Parathyroid adenoma (tissue), 2 donors: ENCODE measurements at regions not wholly inside any gene's neighbourhood (a gene's known extent, or its start where the extent isn't known, plus 50 kb on each side); places are given as distances from the start of the nearest gene placed in this dataset.
A peak's percentile ranks its signal among the peaks of the same experiment; 100 is the strongest.

ENCODE experiments used
- H2AFZ ChIP-seq: fragments of 300-600 bp; sonication (generic); one replicate; pipeline ENCODE4 v1.7.0; 2017; ENCODE audit warnings: antibody characterized with exemption, mild to moderate bottlenecking
- H3K27ac ChIP-seq: fragments of 300-600 bp; sonication (generic); one replicate; pipeline ENCODE4 v1.7.0; 2017
- H3K27me3 ChIP-seq: fragments of 300-600 bp; sonication (generic); one replicate; pipeline ENCODE4 v1.7.0; 2017; ENCODE audit warnings: low read length; ENCODE audit not compliant: control insufficient read depth, insufficient read depth
- H3K36me3 ChIP-seq: fragments of 300-600 bp; sonication (generic); one replicate; pipeline ENCODE4 v1.7.0; 2017; ENCODE audit warnings: low read length; ENCODE audit not compliant: control insufficient read depth, insufficient read depth
- H3K4me1 ChIP-seq: fragments of 300-600 bp; sonication (generic); one replicate; pipeline ENCODE4 v1.7.0; 2017; ENCODE audit warnings: control low read depth
- H3K4me2 ChIP-seq: fragments of 300-600 bp; sonication (generic); one replicate; pipeline ENCODE4 v1.7.0; 2017; ENCODE audit warnings: low read length
- H3K4me3 ChIP-seq: fragments of 300-600 bp; sonication (generic); one replicate; pipeline ENCODE4 v1.7.0; 2017; ENCODE audit warnings: low read depth, low read length
- H3K79me2 ChIP-seq: fragments of 300-600 bp; sonication (generic); one replicate; pipeline ENCODE4 v1.7.0; 2017; ENCODE audit warnings: control low read depth
- H3K9ac ChIP-seq: fragments of 300-600 bp; sonication (generic); one replicate; pipeline ENCODE4 v1.7.0; 2017; ENCODE audit warnings: mild to moderate bottlenecking
- H3K9me3 ChIP-seq: fragments of 300-600 bp; sonication (generic); one replicate; pipeline ENCODE4 v1.7.0; 2017; ENCODE audit warnings: low read length; ENCODE audit not compliant: control insufficient read depth
- TF ChIP-seq, protein P1 (sequence below): fragments of 300-600 bp; sonication (generic); IDR thresholded peaks from one replicate; pipeline ENCODE4 v1.7.0; 2017; ENCODE audit warnings: antibody characterized with exemption, mild to moderate bottlenecking
- donor health status: primary hyperparathyroidism.

DNA sequence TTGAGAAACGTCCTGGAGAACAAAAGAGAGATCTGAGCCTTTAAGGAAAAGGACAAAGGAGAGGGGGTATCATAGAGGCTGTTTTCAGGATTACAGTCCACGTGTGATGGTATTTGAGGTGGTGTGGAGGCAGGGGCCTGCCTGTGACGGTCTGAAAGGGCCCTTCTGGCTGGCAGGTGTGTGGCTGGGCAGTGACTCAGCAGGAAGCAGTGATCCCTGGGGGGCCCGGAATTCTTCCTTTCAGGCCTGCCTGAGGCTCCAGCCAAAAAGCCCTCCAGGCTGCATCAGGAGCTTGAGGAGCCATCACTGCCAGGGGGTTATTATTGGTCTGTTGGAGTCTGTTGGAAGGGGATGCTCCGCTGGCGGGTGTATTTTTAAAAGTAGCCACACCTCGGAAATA lies 97.2 kb upstream of the TMEM18 start:
- Histone ChIP-seq H3K9ac (no peak overlapping the region), H3K4me3 (no peak overlapping the region), H3K36me3 (no peaks in the 10 kb centered on the region), H3K27ac (no peak overlapping the region), H3K79me2 (no peaks in the 10 kb centered on the region), H3K9me3 (no peaks in the 10 kb centered on the region), H3K27me3 (no peaks in the 10 kb centered on the region), H2AFZ (no peak overlapping the region), H3K4me2 (no peak overlapping the region), H3K4me1 (no peaks in the 10 kb centered on the region)
- TF ChIP-seq, protein P1, sequence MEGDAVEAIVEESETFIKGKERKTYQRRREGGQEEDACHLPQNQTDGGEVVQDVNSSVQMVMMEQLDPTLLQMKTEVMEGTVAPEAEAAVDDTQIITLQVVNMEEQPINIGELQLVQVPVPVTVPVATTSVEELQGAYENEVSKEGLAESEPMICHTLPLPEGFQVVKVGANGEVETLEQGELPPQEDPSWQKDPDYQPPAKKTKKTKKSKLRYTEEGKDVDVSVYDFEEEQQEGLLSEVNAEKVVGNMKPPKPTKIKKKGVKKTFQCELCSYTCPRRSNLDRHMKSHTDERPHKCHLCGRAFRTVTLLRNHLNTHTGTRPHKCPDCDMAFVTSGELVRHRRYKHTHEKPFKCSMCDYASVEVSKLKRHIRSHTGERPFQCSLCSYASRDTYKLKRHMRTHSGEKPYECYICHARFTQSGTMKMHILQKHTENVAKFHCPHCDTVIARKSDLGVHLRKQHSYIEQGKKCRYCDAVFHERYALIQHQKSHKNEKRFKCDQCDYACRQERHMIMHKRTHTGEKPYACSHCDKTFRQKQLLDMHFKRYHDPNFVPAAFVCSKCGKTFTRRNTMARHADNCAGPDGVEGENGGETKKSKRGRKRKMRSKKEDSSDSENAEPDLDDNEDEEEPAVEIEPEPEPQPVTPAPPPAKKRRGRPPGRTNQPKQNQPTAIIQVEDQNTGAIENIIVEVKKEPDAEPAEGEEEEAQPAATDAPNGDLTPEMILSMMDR: no peak

DNA sequence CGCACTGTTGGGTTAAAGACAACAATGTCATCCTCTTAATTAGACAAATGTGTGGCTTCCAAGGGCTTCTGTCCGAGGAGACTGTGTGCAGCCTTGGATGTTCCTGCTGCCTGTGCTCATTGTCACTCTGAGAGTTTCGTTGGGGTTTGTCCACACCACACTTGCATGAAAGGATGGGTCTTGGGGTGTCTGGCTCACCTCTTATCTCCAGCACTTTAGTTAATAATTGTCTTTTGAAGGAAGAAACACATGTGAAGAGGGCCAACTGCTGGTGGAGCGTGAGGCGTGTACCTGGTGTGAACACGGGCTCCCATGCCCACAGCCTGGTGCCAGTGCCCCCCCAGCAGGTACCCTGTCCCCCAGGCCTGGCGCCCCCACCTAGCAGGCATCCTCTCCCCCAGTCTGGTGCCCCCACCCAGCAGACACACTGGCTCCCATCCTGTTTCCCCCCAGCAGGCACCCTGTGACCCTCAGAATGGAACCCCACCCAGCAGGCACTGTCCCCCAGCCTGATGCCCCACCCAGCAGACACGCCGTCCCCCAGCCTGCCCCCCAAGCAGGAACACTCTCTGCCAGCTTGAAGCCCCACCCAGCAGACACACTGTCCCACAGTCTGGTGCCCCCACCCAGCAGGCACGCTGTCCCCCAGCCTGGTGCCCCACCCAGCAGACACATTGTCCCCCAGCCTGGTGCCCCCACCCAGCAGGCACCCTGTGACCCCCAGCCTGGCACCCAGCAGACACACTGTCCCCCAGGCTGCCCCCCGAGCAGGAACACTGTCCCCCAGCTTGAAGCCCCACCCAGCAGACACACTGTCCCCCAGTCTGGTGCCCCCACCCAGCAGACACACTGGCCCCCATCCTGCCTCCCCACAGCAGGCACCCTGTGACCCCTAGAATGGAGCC lies 96.3 kb upstream of the TMEM18 start:
- Histone ChIP-seq H3K9me3 (no peaks in the 10 kb centered on the region), H2AFZ (no peak overlapping the region), H3K79me2 (no peaks in the 10 kb centered on the region), H3K4me2 (no peak overlapping the region), H3K27me3 (no peaks in the 10 kb centered on the region), H3K4me3 (no peak overlapping the region), H3K9ac (no peak overlapping the region), H3K27ac (no peak overlapping the region), H3K36me3 (no peaks in the 10 kb centered on the region), H3K4me1 (no peaks in the 10 kb centered on the region)
- TF ChIP-seq, protein P1: no peak

DNA sequence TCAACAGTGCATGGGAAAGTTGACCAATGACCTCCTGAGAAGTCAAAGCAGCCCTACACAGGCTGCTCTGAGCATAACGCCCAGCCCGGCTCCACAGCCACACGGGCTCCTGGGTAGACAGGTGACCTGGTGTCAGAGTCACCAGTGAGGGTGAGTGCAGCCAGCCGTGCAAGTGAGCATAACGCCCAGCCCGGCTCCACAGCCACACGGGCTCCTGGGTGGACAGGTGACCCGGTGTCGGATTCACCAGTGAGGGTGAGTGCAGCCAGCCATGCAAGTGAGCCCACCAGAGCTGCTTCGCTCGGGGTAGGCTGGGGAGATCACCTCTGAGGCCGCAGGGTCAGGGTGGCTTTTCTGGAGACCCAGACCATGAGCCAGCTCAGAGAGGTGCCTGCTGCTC lies 94.3 kb upstream of the TMEM18 start:
- no peaks in the 10 kb centered on the region for H3K4me1 ChIP-seq
- no peak overlapping the region for H3K4me3 ChIP-seq
- H3K27ac ChIP-seq: no peak overlapping the region
- peak overlapping the region; percentile 15 for H2AFZ ChIP-seq
- H3K9ac ChIP-seq: no peak overlapping the region
- TF ChIP-seq, protein P1: no peak
- H3K36me3 ChIP-seq: no peaks in the 10 kb centered on the region
- no peak overlapping the region for H3K4me2 ChIP-seq
- no peaks in the 10 kb centered on the region for H3K27me3 ChIP-seq
- no peaks in the 10 kb centered on the region for H3K79me2 ChIP-seq
- H3K9me3 ChIP-seq: no peaks in the 10 kb centered on the region

DNA sequence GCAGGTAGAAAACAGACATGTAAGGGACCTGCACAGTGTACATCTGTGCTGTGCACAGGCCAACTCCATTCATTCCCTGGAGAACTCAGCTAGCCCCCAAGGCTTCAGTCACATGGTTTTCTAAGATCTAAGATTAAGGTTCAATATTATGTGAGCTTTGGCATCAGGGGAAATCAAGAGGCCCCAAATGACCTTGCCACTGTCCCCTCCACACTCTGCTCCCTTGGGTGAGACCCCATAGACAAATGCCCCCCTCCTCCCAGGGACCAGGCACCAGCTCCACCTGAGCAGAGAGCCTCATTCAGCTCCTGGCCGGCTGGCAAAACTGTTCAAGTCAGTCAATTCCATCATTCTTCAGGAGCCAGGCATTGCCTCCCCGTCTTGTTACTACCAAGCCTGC lies 93.6 kb upstream of the TMEM18 start:
- Histone ChIP-seq H3K36me3 (no peaks in the 10 kb centered on the region), H3K4me3 (no peak overlapping the region), H3K9ac (no peak overlapping the region), H3K9me3 (no peaks in the 10 kb centered on the region), H3K27me3 (no peaks in the 10 kb centered on the region), H3K79me2 (no peaks in the 10 kb centered on the region), H3K27ac (no peak overlapping the region), H2AFZ (no peak overlapping the region), H3K4me2 (no peak overlapping the region), H3K4me1 (no peaks in the 10 kb centered on the region)
- TF ChIP-seq, protein P1: no peak

DNA sequence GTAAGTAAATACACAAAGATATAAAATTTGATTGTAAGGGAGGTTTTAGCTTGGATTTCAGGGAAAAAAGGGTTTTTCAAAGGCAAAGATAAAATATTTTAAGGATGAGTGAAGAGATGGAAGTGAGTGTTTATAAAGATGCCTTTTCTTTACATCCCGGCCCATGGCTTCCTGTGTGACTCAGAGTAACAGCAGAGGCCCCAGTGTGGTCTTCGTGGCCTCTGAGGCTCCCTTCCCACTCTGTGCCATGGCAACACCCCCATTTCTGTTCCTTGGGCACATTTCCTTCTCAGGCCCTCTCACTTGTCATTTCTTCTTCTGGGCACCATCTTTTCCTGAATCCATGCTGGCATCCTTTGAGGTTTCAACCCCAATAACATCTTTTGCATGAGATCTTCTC lies 92.6 kb upstream of the TMEM18 start:
- no peak overlapping the region for H2AFZ ChIP-seq
- H3K27me3 ChIP-seq: no peaks in the 10 kb centered on the region
- TF ChIP-seq, protein P1: no peak
- no peaks in the 10 kb centered on the region for H3K36me3 ChIP-seq
- H3K9me3 ChIP-seq: no peaks in the 10 kb centered on the region
- no peaks in the 10 kb centered on the region for H3K4me1 ChIP-seq
- no peaks in the 10 kb centered on the region for H3K79me2 ChIP-seq
- no peak overlapping the region for H3K27ac ChIP-seq
- H3K9ac ChIP-seq: no peak overlapping the region
- H3K4me3 ChIP-seq: no peak overlapping the region
- no peak overlapping the region for H3K4me2 ChIP-seq
